ENCODE measurements at regions not wholly inside any gene's neighbourhood (a gene's known extent, or its start where the extent isn't known, plus 50 kb on each side); places are given as distances from the start of the nearest gene placed in this dataset.

GRCh38 chr1:79688932-79689331 lies 682.4 kb upstream of the ADGRL4 start:
- no peak for TF ChIP-seq POLR2AphosphoS5 (IDR thresholded peaks at IDR 0.05)
- TF ChIP-seq CTCF (IDR thresholded peaks at IDR 0.05): no peak
- no peak for TF ChIP-seq EP300 (IDR thresholded peaks at IDR 0.05)

Measured in sigmoid colon (tissue), 4 donors.